RKO (cell line): ENCODE measurements at regions not wholly inside any gene's neighbourhood (a gene's known extent, or its start where the extent isn't known, plus 50 kb on each side); places are given as distances from the start of the nearest gene placed in this dataset.
"Not testable (repeated sequence)": the region's sequence is repeated elsewhere in the genome, so short reads cannot be mapped to it uniquely, and the experiment has no call there.

ENCODE experiments used
- DNase-seq: peaks from one replicate; pipeline ENCODE4 v3.0.0-alpha.2; 2016; ENCODE audit warnings: low spot score

- DNase-seq: no peak
These were observed 349.8 kb downstream of the TMEM121 start for GRCh38 chr14:105876158-105876557.

- DNase-seq: no peak
These were observed 350.4 kb downstream of the TMEM121 start for GRCh38 chr14:105876829-105877228.

- DNase-seq: no peak
These were observed 351.3 kb downstream of the TMEM121 start for GRCh38 chr14:105877645-105878044.

- no peak for DNase-seq
These were observed 351.7 kb downstream of the TMEM121 start for GRCh38 chr14:105878125-105878524.

DNA sequence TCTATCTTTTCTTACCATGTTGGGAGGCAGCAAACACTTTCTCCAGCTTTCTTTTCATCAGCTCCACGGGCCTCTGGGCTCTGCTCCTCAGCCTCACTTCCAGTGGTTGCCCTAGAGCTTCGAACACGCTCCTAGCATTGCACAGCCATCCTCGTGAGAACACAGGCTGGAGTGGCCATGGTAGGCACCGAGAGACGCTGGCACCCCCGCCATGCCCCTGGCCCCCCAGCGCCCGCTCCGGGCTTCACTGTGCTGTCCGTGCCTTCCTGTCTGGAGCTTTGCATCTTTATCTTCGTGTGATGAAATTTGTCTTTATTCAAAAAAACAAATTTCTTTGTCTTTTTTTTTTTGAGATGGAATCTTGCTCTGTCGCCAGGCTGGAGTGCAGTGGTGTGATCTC is 352.2 kb downstream of the TMEM121 start:
- no peak for DNase-seq

DNA sequence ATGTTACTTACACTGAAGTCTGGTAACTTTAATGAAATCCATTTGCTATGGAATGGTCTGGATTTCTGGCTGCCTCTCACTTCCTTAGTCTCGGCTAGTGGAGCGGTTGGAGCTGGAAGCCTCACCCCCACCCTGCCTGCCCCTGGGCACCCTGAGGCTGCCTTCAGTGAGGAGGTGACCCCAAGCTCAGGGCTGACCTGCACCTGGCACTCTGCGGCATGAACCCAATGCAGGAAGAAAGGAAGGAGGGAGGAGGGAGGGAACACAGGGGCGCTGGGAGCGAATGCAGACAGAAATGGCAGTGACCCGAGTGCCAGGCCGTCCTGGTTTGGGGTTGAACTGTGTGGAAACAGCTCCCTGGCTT is 353.1 kb downstream of the TMEM121 start:
- DNase-seq: no peak

GRCh38 chr14:105879867-105880561 is 353.6 kb downstream of the TMEM121 start:
- no peak for DNase-seq

DNA sequence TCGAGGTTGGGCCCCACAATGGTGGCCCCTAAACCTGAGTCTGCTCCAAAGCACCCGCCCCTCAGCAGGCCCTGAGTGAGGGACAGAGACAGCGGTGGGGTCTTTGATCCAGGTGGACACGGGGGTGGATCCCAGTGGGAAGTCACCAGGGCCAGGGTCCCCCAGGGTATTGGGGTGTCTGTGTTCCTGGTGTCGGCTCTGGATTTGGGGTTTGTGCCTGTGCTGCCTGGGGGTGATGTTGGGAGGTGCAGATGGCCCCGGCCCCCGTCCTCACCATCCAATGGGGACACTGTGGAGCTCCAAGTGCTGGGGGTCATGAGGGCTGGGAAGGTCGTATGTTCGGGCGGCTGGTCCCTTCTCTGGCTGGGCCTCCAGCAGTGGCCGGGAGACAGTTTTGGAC is 354.2 kb downstream of the TMEM121 start:
- DNase-seq: no peak

GRCh38 chr14:105881021-105881930 is 354.9 kb downstream of the TMEM121 start:
- DNase-seq: no peak

GRCh38 chr14:105882011-105882410 is 355.6 kb downstream of the TMEM121 start:
- not testable (repeated sequence) for DNase-seq

DNA sequence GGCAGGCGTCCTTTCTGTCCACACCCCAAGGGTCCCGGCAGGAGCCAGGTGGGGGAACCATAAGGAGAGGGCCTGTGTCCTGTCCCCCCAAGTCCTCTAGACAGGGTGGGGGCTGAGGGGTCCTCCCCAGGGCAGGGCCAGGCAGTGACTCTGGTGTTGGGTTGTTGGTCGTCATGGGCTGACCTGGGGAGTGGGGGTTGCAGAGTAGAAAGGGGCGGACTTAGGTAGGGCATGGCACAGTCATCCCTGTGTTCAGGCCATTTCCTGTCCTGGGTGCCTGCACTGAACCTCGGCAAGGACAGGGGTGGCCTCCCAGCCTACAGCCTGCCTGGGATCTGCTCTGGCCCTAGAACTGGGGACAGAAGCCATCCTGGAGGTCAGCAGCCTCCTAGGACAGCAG is 356.2 kb downstream of the TMEM121 start:
- no peak for DNase-seq

- no peak for DNase-seq
These were observed 357.0 kb downstream of the TMEM121 start for GRCh38 chr14:105883066-105884005.

DNA sequence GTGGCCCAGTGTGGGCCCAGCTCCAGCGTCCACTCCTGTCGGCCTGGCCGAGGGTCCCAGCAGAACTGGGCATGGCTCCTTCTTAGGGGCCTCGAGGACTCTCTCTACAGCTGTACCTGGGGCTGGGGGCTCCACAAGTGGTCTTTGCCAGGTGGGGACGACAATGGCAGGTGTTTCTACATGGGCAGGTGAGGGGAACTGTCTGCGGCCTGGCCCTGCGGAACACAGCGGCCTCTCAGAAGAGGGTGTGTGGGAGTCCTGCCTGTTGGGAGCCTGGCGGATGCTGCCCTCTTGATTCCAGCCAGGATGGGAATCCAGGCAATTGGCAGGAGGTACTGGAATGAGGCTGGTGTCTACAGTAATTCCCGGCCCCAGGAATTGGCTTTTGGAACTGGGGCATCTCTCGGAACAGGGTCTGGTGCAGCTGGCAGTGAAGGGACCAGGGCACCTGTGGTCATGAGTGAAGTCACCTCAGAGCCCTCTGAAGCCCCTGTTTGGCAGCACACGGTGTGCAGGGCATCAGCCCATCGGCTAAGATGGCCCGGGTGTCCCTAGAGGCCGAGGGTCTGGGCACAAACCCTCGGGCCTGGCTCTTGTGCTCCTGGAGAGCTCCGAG is 357.9 kb downstream of the TMEM121 start:
- not testable (repeated sequence) for DNase-seq

DNA sequence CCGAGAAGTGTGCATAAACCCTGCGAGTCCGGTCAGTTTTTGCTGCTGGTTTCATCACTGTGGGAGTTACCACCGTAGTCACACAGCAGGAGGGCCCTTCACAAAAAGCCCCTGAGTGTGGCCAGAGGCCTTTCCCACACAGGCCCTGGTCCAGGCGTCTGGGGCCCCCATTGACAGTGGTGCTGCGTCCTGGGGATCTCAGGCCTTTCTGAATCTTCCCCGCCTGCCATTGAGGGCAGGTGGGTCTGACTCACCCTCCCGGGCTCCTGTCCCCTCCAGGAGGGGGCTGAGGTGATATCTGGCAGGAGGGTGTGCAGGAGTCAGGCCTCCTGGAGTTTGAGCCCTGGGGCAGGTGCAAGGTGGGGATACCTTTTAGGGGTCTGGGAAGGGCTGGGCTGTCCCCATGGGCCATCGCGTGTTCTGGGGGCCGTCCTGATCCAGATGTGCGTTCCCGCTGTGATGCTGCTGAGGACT is 358.5 kb downstream of the TMEM121 start:
- no peak for DNase-seq

DNA sequence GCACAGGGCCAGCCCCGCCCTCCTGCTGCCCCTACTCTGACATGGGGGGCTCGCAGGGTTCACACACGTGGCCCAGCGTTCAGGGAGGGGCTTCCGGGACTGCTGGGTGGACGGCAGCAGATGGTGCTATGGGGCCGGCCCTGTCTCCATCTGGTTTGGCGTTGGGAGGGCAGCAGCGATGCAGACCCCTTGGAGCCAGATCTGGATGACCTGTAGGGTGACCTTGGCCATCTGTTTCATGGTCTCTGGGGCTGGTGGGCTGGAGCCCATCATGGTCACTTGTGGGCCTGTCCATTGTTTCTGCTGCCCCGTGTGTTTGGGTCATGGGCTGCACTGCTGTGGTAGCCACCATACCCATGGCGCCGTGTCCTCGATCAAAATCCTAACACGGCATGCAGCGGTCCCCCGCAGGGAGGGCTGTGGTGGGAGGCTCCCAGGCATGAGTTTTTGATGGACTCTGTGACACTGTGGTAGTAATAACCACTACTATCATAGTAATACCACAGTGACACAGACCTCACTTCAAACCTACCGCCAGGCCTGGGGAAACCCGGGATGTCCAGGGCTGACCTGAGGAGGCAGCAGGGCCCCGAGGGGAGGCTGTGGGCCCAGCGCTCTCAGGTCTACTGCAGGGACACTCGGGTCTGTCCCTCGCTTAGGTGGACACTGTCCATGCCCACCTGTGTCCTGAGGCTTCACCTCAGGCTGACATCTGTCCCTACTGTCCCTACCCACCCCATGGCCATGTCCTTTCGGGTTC is 359.4 kb downstream of the TMEM121 start:
- DNase-seq: no peak

DNA sequence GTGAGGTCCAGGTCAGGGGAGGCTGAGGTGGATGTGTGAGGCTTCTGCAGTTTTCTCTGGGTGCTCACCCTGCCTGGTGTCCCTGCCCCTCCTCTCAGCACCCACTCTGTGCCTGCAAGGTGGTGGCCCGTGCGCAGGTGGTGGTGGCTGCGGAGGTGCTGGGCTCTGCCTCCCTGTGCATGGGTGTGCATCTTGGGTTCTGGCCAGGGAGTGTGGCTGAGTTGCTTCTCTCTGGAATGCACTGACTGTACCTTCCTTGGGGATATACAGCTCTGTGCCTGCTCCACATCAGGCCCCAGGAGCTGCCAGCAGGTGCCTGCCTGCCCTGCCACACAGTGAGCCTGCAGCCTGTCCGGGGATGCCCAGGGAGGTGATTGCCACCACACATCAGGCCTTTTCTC is 360.4 kb downstream of the TMEM121 start:
- not testable (repeated sequence) for DNase-seq

GRCh38 chr14:105887692-105888091 is 361.3 kb downstream of the TMEM121 start:
- DNase-seq: no peak

DNA sequence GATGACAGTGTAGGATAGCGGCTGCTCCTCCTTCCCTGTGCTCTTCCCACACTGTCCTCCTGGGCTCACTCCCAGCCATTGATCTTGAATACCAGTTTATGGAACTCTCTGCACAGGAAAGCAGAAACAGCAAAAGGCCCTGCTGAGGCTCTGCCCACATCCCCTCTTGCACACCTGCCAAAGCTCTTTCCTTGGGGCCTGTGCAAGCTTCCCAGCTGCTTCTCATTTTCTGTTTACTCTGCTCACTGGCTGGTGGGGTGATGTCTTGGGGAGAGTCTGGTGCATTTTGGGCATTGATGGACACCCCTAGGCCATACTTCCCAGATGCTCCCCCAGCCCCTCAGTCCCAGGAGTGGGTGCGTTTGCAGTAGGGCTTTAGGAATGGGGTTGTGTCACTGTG is 361.8 kb downstream of the TMEM121 start:
- DNase-seq: no peak

DNA sequence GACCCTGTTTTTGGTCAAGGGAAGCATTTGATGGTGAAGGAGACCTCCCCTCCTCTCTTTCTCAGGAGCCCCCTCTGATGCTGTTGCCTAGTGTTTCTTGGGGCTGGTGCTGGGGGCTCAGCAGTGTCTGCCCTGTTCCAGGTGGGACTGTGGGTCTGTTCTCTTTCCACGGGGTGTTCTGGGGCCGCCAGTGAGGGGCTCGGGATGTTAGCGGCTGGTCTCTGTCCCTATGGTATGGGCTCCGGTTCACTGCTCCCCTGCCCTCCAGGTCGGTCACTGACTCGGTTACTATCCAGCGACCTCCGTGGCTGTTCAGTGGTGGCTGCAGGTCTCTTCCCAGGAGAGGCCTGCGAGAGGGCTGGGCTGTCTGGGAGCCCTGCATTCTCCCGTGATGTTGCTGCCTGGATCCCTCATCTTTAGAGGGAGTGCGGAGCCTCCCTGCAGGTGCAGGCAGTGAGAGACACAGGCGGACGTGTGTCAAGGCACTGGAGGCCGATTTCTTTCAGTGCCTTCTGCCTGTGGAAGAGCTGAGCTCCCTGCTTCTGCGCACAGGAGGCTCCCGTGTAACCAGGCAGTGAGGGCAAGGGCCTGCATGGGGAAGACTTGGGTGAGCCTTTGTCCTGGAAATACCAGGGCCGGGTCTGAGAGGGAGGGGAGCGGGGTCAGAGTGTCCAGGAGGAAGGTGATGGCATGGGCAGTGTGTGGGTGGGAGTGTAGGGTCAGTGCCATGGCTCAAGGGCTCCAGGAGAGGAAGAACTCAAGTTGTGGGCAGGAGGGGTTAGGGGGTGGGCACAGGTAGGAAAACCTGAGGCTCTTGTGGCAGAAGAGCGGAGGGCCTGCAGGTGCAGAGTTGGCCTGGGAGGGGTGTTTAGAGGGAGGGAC is 362.6 kb downstream of the TMEM121 start:
- no peak for DNase-seq
